ENCODE measurements at regions not wholly inside any gene's neighbourhood (a gene's known extent, or its start where the extent isn't known, plus 50 kb on each side); places are given as distances from the start of the nearest gene placed in this dataset.

- TF ChIP-seq CTCF (tag by site-specific recombination; IDR thresholded peaks at IDR 0.05), result no peak
- TF ChIP-seq, protein P1, sequence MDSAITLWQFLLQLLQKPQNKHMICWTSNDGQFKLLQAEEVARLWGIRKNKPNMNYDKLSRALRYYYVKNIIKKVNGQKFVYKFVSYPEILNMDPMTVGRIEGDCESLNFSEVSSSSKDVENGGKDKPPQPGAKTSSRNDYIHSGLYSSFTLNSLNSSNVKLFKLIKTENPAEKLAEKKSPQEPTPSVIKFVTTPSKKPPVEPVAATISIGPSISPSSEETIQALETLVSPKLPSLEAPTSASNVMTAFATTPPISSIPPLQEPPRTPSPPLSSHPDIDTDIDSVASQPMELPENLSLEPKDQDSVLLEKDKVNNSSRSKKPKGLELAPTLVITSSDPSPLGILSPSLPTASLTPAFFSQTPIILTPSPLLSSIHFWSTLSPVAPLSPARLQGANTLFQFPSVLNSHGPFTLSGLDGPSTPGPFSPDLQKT (IDR thresholded peaks at IDR 0.05; ENCODE audit: borderline replicate concordance, low read depth, low read length), result no peak
- TF ChIP-seq, protein P2, sequence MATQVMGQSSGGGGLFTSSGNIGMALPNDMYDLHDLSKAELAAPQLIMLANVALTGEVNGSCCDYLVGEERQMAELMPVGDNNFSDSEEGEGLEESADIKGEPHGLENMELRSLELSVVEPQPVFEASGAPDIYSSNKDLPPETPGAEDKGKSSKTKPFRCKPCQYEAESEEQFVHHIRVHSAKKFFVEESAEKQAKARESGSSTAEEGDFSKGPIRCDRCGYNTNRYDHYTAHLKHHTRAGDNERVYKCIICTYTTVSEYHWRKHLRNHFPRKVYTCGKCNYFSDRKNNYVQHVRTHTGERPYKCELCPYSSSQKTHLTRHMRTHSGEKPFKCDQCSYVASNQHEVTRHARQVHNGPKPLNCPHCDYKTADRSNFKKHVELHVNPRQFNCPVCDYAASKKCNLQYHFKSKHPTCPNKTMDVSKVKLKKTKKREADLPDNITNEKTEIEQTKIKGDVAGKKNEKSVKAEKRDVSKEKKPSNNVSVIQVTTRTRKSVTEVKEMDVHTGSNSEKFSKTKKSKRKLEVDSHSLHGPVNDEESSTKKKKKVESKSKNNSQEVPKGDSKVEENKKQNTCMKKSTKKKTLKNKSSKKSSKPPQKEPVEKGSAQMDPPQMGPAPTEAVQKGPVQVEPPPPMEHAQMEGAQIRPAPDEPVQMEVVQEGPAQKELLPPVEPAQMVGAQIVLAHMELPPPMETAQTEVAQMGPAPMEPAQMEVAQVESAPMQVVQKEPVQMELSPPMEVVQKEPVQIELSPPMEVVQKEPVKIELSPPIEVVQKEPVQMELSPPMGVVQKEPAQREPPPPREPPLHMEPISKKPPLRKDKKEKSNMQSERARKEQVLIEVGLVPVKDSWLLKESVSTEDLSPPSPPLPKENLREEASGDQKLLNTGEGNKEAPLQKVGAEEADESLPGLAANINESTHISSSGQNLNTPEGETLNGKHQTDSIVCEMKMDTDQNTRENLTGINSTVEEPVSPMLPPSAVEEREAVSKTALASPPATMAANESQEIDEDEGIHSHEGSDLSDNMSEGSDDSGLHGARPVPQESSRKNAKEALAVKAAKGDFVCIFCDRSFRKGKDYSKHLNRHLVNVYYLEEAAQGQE (tag by site-specific recombination; IDR thresholded peaks at IDR 0.05), result no peak
Observed at GRCh38 chr12:85422762-85423161, 142.7 kb downstream of the ALX1 start.

Data from HEK293 (cell line).